Esophagus (tissue), 2 donors: ENCODE measurements at regions not wholly inside any gene's neighbourhood (a gene's known extent, or its start where the extent isn't known, plus 50 kb on each side); places are given as distances from the start of the nearest gene placed in this dataset.

ENCODE experiments used
- H3K27ac ChIP-seq, 2 donors: one replicate each; pipeline ENCODE4 v1.5.1; 2013; ENCODE audit warnings: low read depth in 2 of 2, mild to moderate bottlenecking in 2 of 2, inconsistent platforms in 1 of 2, low read length in 1 of 2, moderate library complexity in 1 of 2
- H3K27me3 ChIP-seq, 2 donors: one replicate each; pipeline ENCODE4 v1.6.1; 2013; ENCODE audit warnings: low read length in 2 of 2, control low read depth in 1 of 2, mild to moderate bottlenecking in 1 of 2; ENCODE audit not compliant: insufficient read depth in 2 of 2, control insufficient read depth in 1 of 2
- H3K36me3 ChIP-seq, 2 donors: one replicate each; pipeline ENCODE4 v1.6.1; 2013; ENCODE audit warnings: low read length in 1 of 2; ENCODE audit not compliant: control insufficient read depth in 2 of 2, insufficient read depth in 2 of 2
- H3K4me1 ChIP-seq, 2 donors: one replicate each; pipeline ENCODE4 v1.6.1; 2013; ENCODE audit warnings: low read length in 1 of 2; ENCODE audit not compliant: control insufficient read depth in 2 of 2, insufficient read depth in 2 of 2
- H3K4me3 ChIP-seq, 2 donors: one replicate each; pipeline ENCODE4 v1.5.1; 2013; ENCODE audit warnings: low read length in 2 of 2, mild to moderate bottlenecking in 2 of 2, low read depth in 1 of 2, moderate library complexity in 1 of 2
- H3K9me3 ChIP-seq, 2 donors: one replicate each; pipeline ENCODE4 v1.6.1; 2013; ENCODE audit warnings: mild to moderate bottlenecking in 2 of 2, low read depth in 1 of 2, low read length in 1 of 2, moderate library complexity in 1 of 2; ENCODE audit not compliant: control insufficient read depth in 2 of 2, insufficient read depth in 1 of 2
- WGBS, 2 donors: extraction: QIAGEN DNeasy Blood & Tissue Kit; methylation state at CpG; one replicate each; pipeline ENCODE4 v1.1.7; 2013; 5-methylcytosine and 5-hydroxymethylcytosine counted together
- donor health status: healthy with polysubstance abuse.
- donor health status: Bipolar disorder and iron deficiency.

DNA sequence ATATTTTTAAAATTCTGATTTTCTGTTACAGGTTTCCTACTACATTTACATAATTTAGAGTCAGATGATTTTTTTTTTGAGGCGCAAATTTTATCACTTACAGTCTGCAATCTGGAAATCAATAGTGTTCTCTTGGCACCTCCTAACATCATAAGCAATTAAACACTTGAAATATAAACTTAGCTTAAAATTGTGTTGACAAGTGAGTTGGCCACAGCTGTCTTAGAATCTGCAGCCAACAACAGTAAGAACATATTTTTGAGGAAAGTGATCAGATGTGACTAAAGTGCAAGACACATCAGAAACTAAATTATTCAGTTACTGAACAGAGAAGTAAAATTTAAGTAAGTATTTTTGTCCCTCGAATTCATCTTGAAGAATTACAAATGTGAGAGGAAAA is 726.7 kb upstream of the LRATD1 start:
- WGBS, 2 donors: 66 to 68% methylated on average over 2 of the region's 2 CpGs
- H3K36me3 ChIP-seq: no peaks in the 10 kb centered on the region
- H3K4me3 ChIP-seq: no peak overlapping the region
- no peak overlapping the region for H3K27ac ChIP-seq
- no peaks in the 10 kb centered on the region for H3K4me1 ChIP-seq
- no peaks in the 10 kb centered on the region for H3K27me3 ChIP-seq
- no peaks in the 10 kb centered on the region for H3K9me3 ChIP-seq

DNA sequence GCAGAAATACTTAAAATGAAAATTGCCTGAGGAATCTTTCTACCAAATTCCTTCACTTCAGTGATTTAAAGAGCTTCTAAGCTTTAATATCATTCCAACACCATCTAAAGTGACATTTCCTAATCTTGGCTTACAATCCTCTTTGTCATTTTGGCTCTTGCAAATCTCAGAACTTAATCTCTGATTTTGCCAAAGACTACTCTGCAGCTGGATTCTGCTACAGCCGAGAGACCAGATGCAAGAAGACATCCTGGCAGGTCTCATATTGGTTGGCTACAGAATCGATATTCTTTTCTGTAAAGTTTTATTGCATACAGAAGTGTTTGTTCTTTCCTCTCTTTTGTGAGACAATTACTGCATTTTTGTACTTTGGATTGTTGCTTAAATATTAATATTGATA is 716.5 kb upstream of the LRATD1 start:
- 36 to 39% methylated on average over 2 of the region's 2 CpGs for WGBS, 2 donors
- H3K27me3 ChIP-seq: no peaks in the 10 kb centered on the region
- no peak overlapping the region for H3K4me3 ChIP-seq
- H3K36me3 ChIP-seq: no peaks in the 10 kb centered on the region
- H3K27ac ChIP-seq: no peak overlapping the region
- no peaks in the 10 kb centered on the region for H3K9me3 ChIP-seq
- H3K4me1 ChIP-seq: no peaks in the 10 kb centered on the region

GRCh38 chr2:13917958-13918357 is 714.6 kb upstream of the LRATD1 start:
- WGBS, 2 donors: 70 to 71% methylated on average over 1 of the region's 1 CpG
- H3K27ac ChIP-seq: no peak overlapping the region
- no peaks in the 10 kb centered on the region for H3K9me3 ChIP-seq
- no peak overlapping the region for H3K4me3 ChIP-seq
- H3K4me1 ChIP-seq: no peaks in the 10 kb centered on the region
- H3K36me3 ChIP-seq: no peaks in the 10 kb centered on the region
- H3K27me3 ChIP-seq: no peaks in the 10 kb centered on the region

GRCh38 chr2:13919981-13920382 is 712.5 kb upstream of the LRATD1 start:
- 73 to 82% methylated on average over 4 of the region's 4 CpGs for WGBS, 2 donors

GRCh38 chr2:13921245-13921644 is 711.3 kb upstream of the LRATD1 start:
- WGBS, 2 donors: 51 to 74% methylated on average over 2 of the region's 2 CpGs
- Histone ChIP-seq H3K27ac (no peak overlapping the region), H3K4me1 (no peaks in the 10 kb centered on the region), H3K36me3 (no peaks in the 10 kb centered on the region), H3K27me3 (no peaks in the 10 kb centered on the region), H3K4me3 (no peak overlapping the region), H3K9me3 (peaks cover 0 to 2% of the 10 kb centered on the region in 2 donors)

More at GRCh38 chr2:13919981-13920382, 712.5 kb upstream of the LRATD1 start:
- H3K27me3 ChIP-seq: no peaks in the 10 kb centered on the region
- H3K4me3 ChIP-seq: no peak overlapping the region
- H3K36me3 ChIP-seq: no peaks in the 10 kb centered on the region
- H3K4me1 ChIP-seq: no peaks in the 10 kb centered on the region
- no peak overlapping the region for H3K27ac ChIP-seq
- peaks cover 0 to 2% of the 10 kb centered on the region in 2 donors for H3K9me3 ChIP-seq

- Histone ChIP-seq H3K27ac (no peak overlapping the region), H3K4me1 (no peaks in the 10 kb centered on the region), H3K27me3 (no peaks in the 10 kb centered on the region), H3K4me3 (no peak overlapping the region), H3K36me3 (no peaks in the 10 kb centered on the region), H3K9me3 (peaks cover 0 to 2% of the 10 kb centered on the region in 2 donors)
- WGBS, 2 donors: 80 to 83% methylated on average over 6 of the region's 6 CpGs
These were observed 708.7 kb upstream of the LRATD1 start for GRCh38 chr2:13923823-13924222.

- H3K4me3 ChIP-seq: no peak overlapping the region
These were observed 690.4 kb upstream of the LRATD1 start for GRCh38 chr2:13942111-13942510.

GRCh38 chr2:13950761-13951160 is 681.8 kb upstream of the LRATD1 start:
- no peak overlapping the region for H3K27ac ChIP-seq
- H3K36me3 ChIP-seq: no peaks in the 10 kb centered on the region
- H3K27me3 ChIP-seq: no peaks in the 10 kb centered on the region
- H3K4me1 ChIP-seq: no peaks in the 10 kb centered on the region
- H3K4me3 ChIP-seq: no peak overlapping the region
- peaks cover 0 to 3% of the 10 kb centered on the region in 2 donors for H3K9me3 ChIP-seq
- 96 to 99% methylated on average over 2 of the region's 2 CpGs for WGBS, 2 donors

More at GRCh38 chr2:13942111-13942510, 690.4 kb upstream of the LRATD1 start:
- WGBS, 2 donors: 79 to 90% methylated on average over 2 of the region's 2 CpGs
- H3K36me3 ChIP-seq: no peaks in the 10 kb centered on the region
- H3K4me1 ChIP-seq: no peaks in the 10 kb centered on the region
- H3K27me3 ChIP-seq: no peaks in the 10 kb centered on the region
- H3K9me3 ChIP-seq: no peaks in the 10 kb centered on the region
- no peak overlapping the region for H3K27ac ChIP-seq

DNA sequence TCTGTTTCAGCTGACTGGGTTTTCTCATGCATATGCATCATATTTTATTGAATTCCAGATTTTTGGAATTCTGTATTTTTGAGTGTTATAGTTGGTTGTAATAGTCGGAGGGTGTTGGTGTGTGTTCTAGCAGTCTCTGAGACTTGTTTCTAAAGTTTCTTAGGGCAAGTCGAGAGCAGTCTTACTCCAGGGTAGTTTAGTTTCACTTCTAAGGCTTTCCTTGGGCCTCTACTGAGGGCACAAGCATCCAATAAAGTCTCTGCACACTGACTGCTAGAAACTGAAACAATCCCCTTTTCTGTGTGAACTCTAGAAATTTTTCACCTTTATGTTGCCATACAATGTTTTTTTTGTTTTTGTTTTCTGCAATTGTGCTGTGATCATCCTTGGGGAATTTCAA is 663.7 kb upstream of the LRATD1 start:
- Histone ChIP-seq H3K9me3 (no peaks in the 10 kb centered on the region), H3K27ac (no peak overlapping the region), H3K4me3 (no peak overlapping the region), H3K27me3 (no peaks in the 10 kb centered on the region), H3K36me3 (no peaks in the 10 kb centered on the region), H3K4me1 (no peaks in the 10 kb centered on the region)
- 76 to 77% methylated on average over 2 of the region's 2 CpGs for WGBS, 2 donors

GRCh38 chr2:13986119-13986720 is 646.3 kb upstream of the LRATD1 start:
- WGBS, 2 donors: 74 to 80% methylated on average over 8 of the region's 8 CpGs
- H3K36me3 ChIP-seq: no peaks in the 10 kb centered on the region
- no peaks in the 10 kb centered on the region for H3K9me3 ChIP-seq
- no peaks in the 10 kb centered on the region for H3K27me3 ChIP-seq
- H3K4me3 ChIP-seq: no peak overlapping the region
- no peaks in the 10 kb centered on the region for H3K4me1 ChIP-seq
- no peak overlapping the region for H3K27ac ChIP-seq
